H9 (cell line): ENCODE measurements at regions not wholly inside any gene's neighbourhood (a gene's known extent, or its start where the extent isn't known, plus 50 kb on each side); places are given as distances from the start of the nearest gene placed in this dataset.

Experiments used
- DNase-seq: peaks from one replicate; pipeline ENCODE4 v3.0.0-alpha.2; 2017
- H2AFZ ChIP-seq: one replicate; pipeline ENCODE4 v1.6.1; 2013; ENCODE audit warnings: mild to moderate bottlenecking, low read length, control low read depth, moderate library complexity
- H2AK5ac ChIP-seq: 2 replicates; pipeline ENCODE4 v1.6.1; 2013; ENCODE audit warnings: low read length, control low read depth, mixed read lengths; ENCODE audit not compliant: insufficient read length
- H2BK120ac ChIP-seq: one replicate; pipeline ENCODE4 v1.6.1; 2013; ENCODE audit warnings: low read depth, mild to moderate bottlenecking, low read length, control low read depth, inconsistent platforms; ENCODE audit not compliant: poor library complexity, severe bottlenecking
- H2BK12ac ChIP-seq: 2 replicates; pipeline ENCODE4 v1.6.1; 2013; ENCODE audit warnings: low read length, control low read depth, mixed read lengths, low read depth; ENCODE audit not compliant: insufficient read length
- H2BK15ac ChIP-seq: 2 replicates; pipeline ENCODE4 v1.6.1; 2013; ENCODE audit warnings: low read depth, low read length, control low read depth
- H2BK20ac ChIP-seq: one replicate; pipeline ENCODE4 v1.6.1; 2013; ENCODE audit warnings: low read depth, mild to moderate bottlenecking, low read length, control low read depth, inconsistent platforms; ENCODE audit not compliant: poor library complexity, severe bottlenecking
- H2BK5ac ChIP-seq: 2 replicates; pipeline ENCODE4 v1.6.1; 2013; ENCODE audit warnings: low read length, control low read depth, mixed read lengths; ENCODE audit not compliant: insufficient read length
- H3K14ac ChIP-seq: 2 replicates; pipeline ENCODE4 v1.6.1; 2013; ENCODE audit warnings: low read length, control low read depth; ENCODE audit not compliant: insufficient read depth
- H3K18ac ChIP-seq: 2 replicates; pipeline ENCODE4 v1.6.1; 2013; ENCODE audit warnings: low read depth, mild to moderate bottlenecking, mixed read lengths, low read length, control low read depth; ENCODE audit not compliant: insufficient read length
- H3K23ac ChIP-seq: 2 replicates; pipeline ENCODE4 v1.6.1; 2013; ENCODE audit warnings: low read length, control low read depth, mixed read lengths, low read depth; ENCODE audit not compliant: insufficient read length
- H3K23me2 ChIP-seq: 2 replicates; pipeline ENCODE4 v1.6.1; 2013; ENCODE audit warnings: low read depth, mild to moderate bottlenecking, mixed read lengths, low read length, control low read depth; ENCODE audit not compliant: insufficient read length, poor library complexity, severe bottlenecking
- H3K27ac ChIP-seq: 2 replicates; pipeline ENCODE4 v1.5.1; 2013; ENCODE audit warnings: low read length, control low read depth, mixed read lengths, low read depth; ENCODE audit not compliant: insufficient read length
- H3K27me3 ChIP-seq: 2 replicates; pipeline ENCODE4 v1.6.1; 2013; ENCODE audit warnings: low read length, control low read depth, inconsistent platforms; ENCODE audit not compliant: insufficient read depth
- H3K4ac ChIP-seq: 2 replicates; pipeline ENCODE4 v1.6.1; 2013; ENCODE audit warnings: low read depth, mild to moderate bottlenecking, control low read depth, inconsistent platforms, low read length, moderate library complexity
- H3K4me1 ChIP-seq: 2 replicates; pipeline ENCODE4 v1.6.1; 2013; ENCODE audit warnings: low read length, control low read depth, inconsistent platforms; ENCODE audit not compliant: insufficient read depth
- H3K4me2 ChIP-seq: 2 replicates; pipeline ENCODE4 v1.6.1; 2013; ENCODE audit warnings: low read length, control low read depth, mixed read lengths; ENCODE audit not compliant: insufficient read length, insufficient read depth
- H3K56ac ChIP-seq: 2 replicates; pipeline ENCODE4 v1.6.1; 2013; ENCODE audit warnings: low read depth, mild to moderate bottlenecking, mixed read lengths, low read length, control low read depth; ENCODE audit not compliant: insufficient read length
- H3K79me1 ChIP-seq: 2 replicates; pipeline ENCODE4 v1.6.1; 2013; ENCODE audit warnings: low read depth, mild to moderate bottlenecking, moderate library complexity, low read length, control low read depth, inconsistent platforms; ENCODE audit not compliant: insufficient read depth, poor library complexity, severe bottlenecking
- H3K79me2 ChIP-seq: 2 replicates; pipeline ENCODE4 v1.6.1; 2013; ENCODE audit warnings: low read length, control low read depth, inconsistent platforms; ENCODE audit not compliant: insufficient read depth
- H3K9ac ChIP-seq: 2 replicates; pipeline ENCODE4 v1.6.1; 2013; ENCODE audit warnings: low read length, control low read depth, mixed read lengths; ENCODE audit not compliant: insufficient read length; ENCODE audit errors: extremely low read depth
- H3K9me3 ChIP-seq: one replicate; pipeline ENCODE4 v1.6.1; 2013; ENCODE audit warnings: low read depth, low read length, inconsistent platforms; ENCODE audit not compliant: control insufficient read depth
- H3T11ph ChIP-seq: one replicate; pipeline ENCODE4 v1.6.1; 2013; ENCODE audit warnings: mild to moderate bottlenecking, low read length, control low read depth, inconsistent platforms
- H4K20me1 ChIP-seq: one replicate; pipeline ENCODE4 v1.6.1; 2013; ENCODE audit not compliant: control insufficient read depth, insufficient read length, insufficient read depth
- H4K5ac ChIP-seq: 2 replicates; pipeline ENCODE4 v1.6.1; 2013; ENCODE audit warnings: low read depth, mild to moderate bottlenecking, mixed read lengths, low read length, control low read depth; ENCODE audit not compliant: insufficient read length
- H4K8ac ChIP-seq: replicated peaks from 2 replicates; pipeline ENCODE4 v1.6.1; 2013; ENCODE audit warnings: low read length, control low read depth, mixed read lengths, low read depth; ENCODE audit not compliant: insufficient read length
- H4K91ac ChIP-seq: 2 replicates; pipeline ENCODE4 v1.6.1; 2013; ENCODE audit warnings: low read depth, mild to moderate bottlenecking, moderate library complexity, mixed read lengths, low read length, control low read depth; ENCODE audit not compliant: insufficient read length
- H3K27ac Mint-ChIP-seq, 3 experiments: 2 replicates in 2 of 3; 3 replicates in 1 of 3; pipeline ENCODE4 v1.8.0; 2020 to 2021; ENCODE audit warnings: mixed read lengths in 3 of 3, mild to moderate bottlenecking in 1 of 3, moderate library complexity in 1 of 3
- H3K27me3 Mint-ChIP-seq: 2 replicates; pipeline ENCODE4 v1.8.0; 2021; ENCODE audit warnings: low read depth, mild to moderate bottlenecking, moderate library complexity, mixed read lengths
- H3K36me3 Mint-ChIP-seq, 3 experiments: 2 replicates in 2 of 3; 3 replicates in 1 of 3; pipeline ENCODE4 v1.8.0; 2020 to 2021; ENCODE audit warnings: low read depth in 3 of 3, mixed read lengths in 3 of 3; ENCODE audit not compliant: insufficient read depth in 1 of 3
- H3K4me1 Mint-ChIP-seq, 2 experiments: 2 replicates each; pipeline ENCODE4 v1.8.0; 2020; ENCODE audit warnings: mixed read lengths in 2 of 2
- H3K4me3 Mint-ChIP-seq, 2 experiments: 2 replicates in 1 of 2; 3 replicates in 1 of 2; pipeline ENCODE4 v1.8.0; 2020 to 2021; ENCODE audit warnings: mild to moderate bottlenecking in 2 of 2, mixed read lengths in 2 of 2, moderate library complexity in 1 of 2
- H3K9me3 Mint-ChIP-seq, 2 experiments: 2 replicates in 1 of 2; 3 replicates in 1 of 2; pipeline ENCODE4 v1.8.0; 2020; ENCODE audit warnings: mild to moderate bottlenecking in 2 of 2, mixed read lengths in 2 of 2, moderate library complexity in 1 of 2
- WGBS: extraction: QIAGEN DNeasy Blood & Tissue Kit; methylation state at CpG from one replicate; pipeline ENCODE4 v1.1.7; 2013; ENCODE audit warnings: missing lambda C conversion rate, low lambda C conversion rate, mixed read lengths; ENCODE audit not compliant: insufficient read length; ENCODE audit errors: extremely low coverage; 5-methylcytosine and 5-hydroxymethylcytosine counted together
- TF ChIP-seq, protein P1 (sequence below): fragments of 200-600 bp; sonication (generic); conservative IDR thresholded peaks from 3 replicates; pipeline ENCODE4 v1.8.0; 2021; ENCODE audit warnings: antibody characterized with exemption, mild to moderate bottlenecking

DNA sequence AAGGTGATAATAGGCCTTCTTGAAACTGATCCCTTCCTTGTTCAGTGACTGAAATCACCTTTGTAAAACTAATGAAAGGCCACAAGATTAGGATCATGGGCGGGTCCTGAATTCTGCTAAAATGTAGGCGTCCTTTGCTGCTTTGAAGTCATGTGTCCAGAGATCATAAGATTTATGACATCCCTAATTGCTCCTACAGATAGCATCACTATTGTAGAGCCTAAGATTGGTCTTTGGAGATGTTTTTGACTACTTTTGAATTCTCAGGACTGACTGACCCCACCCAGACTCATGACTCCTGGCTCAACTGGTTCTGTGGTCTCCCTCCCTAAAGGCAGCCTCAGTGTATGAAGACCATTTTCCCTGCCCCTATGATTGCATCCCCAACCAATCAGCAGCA lies 322.6 kb upstream of the SEMA3D start:
- no peak overlapping the region for H3K9ac ChIP-seq
- no peaks in the 10 kb centered on the region for H3K23me2 ChIP-seq
- TF ChIP-seq, protein P1, sequence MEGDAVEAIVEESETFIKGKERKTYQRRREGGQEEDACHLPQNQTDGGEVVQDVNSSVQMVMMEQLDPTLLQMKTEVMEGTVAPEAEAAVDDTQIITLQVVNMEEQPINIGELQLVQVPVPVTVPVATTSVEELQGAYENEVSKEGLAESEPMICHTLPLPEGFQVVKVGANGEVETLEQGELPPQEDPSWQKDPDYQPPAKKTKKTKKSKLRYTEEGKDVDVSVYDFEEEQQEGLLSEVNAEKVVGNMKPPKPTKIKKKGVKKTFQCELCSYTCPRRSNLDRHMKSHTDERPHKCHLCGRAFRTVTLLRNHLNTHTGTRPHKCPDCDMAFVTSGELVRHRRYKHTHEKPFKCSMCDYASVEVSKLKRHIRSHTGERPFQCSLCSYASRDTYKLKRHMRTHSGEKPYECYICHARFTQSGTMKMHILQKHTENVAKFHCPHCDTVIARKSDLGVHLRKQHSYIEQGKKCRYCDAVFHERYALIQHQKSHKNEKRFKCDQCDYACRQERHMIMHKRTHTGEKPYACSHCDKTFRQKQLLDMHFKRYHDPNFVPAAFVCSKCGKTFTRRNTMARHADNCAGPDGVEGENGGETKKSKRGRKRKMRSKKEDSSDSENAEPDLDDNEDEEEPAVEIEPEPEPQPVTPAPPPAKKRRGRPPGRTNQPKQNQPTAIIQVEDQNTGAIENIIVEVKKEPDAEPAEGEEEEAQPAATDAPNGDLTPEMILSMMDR, result no peak
- no peak overlapping the region for H3K18ac ChIP-seq
- H3K56ac ChIP-seq, result no peak overlapping the region
- no peak overlapping the region for H3K27ac ChIP-seq
- H3K79me1 ChIP-seq, result no peaks in the 10 kb centered on the region
- Mint-ChIP-seq H3K27ac (no peak overlapping the region; a peak in 1 of 7 replicates), H3K36me3 (no peaks in the 10 kb centered on the region), H3K4me3 (no peak overlapping the region), H3K9me3 (no peaks in the 10 kb centered on the region), H3K27me3 (no peaks in the 10 kb centered on the region), H3K4me1 (peaks cover 0 to 2% of the 10 kb centered on the region in 2 experiments; a peak in 2 of 4 replicates)
- H3T11ph ChIP-seq, result no peak overlapping the region
- H4K20me1 ChIP-seq, result no peaks in the 10 kb centered on the region
- no CpG with 5 or more reads among the region's 2 CpGs for WGBS
- no peak overlapping the region for H2BK5ac ChIP-seq
- H4K91ac ChIP-seq, result no peak overlapping the region
- no peak overlapping the region for H2AK5ac ChIP-seq
- H3K9me3 ChIP-seq, result no peaks in the 10 kb centered on the region
- no peak overlapping the region for H3K4ac ChIP-seq
- H2AFZ ChIP-seq, result no peak overlapping the region
- no peak overlapping the region for H3K14ac ChIP-seq
- H2BK15ac ChIP-seq, result no peak overlapping the region
- no peak overlapping the region for H4K5ac ChIP-seq
- no peak overlapping the region for H4K8ac ChIP-seq
- H3K79me2 ChIP-seq, result no peaks in the 10 kb centered on the region
- H3K27me3 ChIP-seq, result no peaks in the 10 kb centered on the region
- no peak overlapping the region for H3K23ac ChIP-seq
- no peak overlapping the region for H2BK120ac ChIP-seq
- H3K4me2 ChIP-seq, result no peak overlapping the region
- no peak overlapping the region for H2BK20ac ChIP-seq
- H2BK12ac ChIP-seq, result no peak overlapping the region
- H3K4me1 ChIP-seq, result no peaks in the 10 kb centered on the region
- no peak for DNase-seq
